GM21825 (cell line): ENCODE measurements at regions not wholly inside any gene's neighbourhood (a gene's known extent, or its start where the extent isn't known, plus 50 kb on each side); places are given as distances from the start of the nearest gene placed in this dataset.

Source experiments
- ATAC-seq: cut with Tn5 transposase; IDR thresholded peaks from one replicate; pipeline ENCODE4 v1.9.1; 2021; ENCODE audit warnings: mild to moderate bottlenecking, moderate library complexity; ENCODE audit not compliant: unreplicated experiment

GRCh38 chr11:32531528-32531927, 52.1 kb upstream of the EIF3M start:
- no peak for ATAC-seq

- peak; percentile 99 for ATAC-seq
These were observed 53.5 kb upstream of the EIF3M start for GRCh38 chr11:32529994-32530588.

DNA sequence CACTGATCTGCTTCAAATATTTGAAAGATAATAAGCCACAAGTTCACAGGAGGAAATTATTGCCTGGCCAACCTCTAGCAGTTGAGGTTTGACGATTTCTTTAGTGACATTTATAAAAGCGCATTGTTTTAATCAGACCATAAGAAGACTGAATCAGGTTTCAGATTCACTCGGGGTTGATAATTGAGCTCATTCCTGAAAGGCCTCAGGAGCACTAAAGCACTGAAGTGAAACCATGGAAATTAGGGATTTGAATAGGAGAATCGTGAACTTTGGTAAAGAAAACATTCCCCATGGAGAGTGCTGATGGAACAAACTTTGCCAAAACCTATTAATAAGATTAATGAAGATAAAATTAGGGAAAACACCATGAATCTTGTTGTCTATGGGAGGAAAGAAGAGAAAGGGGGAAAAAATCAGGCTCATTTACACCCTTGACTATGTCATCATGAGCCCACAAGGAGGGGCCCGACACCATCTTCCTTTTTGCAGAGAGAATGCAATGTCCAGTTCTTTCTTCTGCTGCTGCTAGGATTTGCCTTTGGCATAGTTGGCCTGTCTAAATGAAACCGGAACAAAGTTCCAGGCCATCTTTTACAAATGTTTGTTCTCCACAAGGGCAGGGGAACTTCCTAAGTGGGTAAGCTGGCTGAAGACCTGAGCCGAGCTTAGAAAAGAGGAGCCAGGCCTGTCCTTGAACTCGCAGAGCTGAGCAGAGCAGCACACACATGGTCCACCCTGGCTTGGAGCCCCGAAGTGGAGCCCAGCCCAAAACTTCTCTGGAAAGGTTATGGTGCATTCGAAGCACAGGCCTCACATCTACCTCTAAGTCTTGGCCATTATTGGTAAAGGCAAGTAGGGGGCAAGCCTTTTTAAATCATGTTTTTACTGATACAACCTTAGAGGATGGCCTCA, 56.1 kb upstream of the EIF3M start:
- ATAC-seq: no peak

DNA sequence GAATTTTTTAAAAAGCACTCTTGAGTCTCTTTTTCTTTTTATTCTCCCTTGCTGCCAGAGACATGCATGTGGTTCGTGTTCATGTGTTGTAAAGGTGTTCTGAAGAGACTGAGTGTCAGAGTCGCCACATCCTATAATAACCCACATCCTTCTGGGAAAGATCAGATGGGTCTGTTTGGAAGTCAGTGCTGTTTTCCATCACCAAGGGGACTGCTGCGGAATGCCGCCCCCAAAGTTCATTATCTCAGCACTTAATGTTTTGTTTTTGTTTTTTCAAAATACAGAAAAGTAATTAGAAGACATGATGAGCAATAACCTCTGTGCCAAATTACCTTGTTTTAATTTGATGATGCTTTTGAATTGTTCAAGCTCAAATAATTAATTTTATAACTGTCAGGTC, 56.9 kb upstream of the EIF3M start:
- no peak for ATAC-seq

DNA sequence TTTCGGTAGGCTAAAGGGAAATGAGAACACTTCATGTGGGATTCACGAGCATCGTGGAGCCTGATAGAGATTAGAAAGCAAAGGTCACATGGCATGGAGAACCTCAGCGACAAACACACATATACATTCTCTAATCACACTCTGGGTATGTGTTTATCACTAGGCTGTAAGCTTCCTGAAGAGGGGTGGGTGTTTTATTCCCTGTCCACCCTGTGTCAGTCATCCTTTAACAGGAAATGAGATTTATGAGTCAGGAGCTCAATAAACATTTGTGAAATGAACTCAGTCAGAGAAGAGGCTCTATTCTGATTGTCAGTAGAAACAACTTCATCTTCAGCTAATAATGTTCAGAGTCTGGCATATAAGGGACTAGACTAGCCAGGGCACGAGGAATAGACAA, 71.7 kb upstream of the EIF3M start:
- no peak for ATAC-seq

DNA sequence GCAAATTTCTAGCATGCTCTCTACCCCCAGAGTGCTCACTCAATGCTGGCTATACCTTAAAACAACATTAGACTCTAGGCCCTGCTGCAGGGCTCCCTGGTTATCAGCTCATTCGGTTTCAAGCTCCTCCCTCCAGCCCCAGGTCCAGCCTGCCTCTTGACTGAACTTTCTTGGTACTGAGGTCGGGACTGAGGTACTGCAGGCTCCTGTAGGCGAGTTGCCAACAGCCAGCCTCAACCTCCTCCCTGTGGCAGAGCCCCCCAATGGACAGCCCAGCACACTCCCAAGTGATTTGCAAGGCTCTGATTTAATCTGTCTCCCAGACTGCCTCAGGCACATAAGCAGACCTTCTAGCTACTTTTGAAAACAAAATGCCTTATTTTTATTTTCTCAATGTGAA, 73.6 kb upstream of the EIF3M start:
- ATAC-seq: no peak

- no peak for ATAC-seq
These were observed 73.4 kb upstream of the WT1 start for GRCh38 chr11:32508780-32509179.

GRCh38 chr11:32500001-32500400, 64.7 kb upstream of the WT1 start:
- no peak for ATAC-seq

- no peak for ATAC-seq
These were observed 62.6 kb upstream of the WT1 start for GRCh38 chr11:32497951-32498350.

- ATAC-seq: no peak
These were observed 59.3 kb upstream of the WT1 start for GRCh38 chr11:32494629-32495028.

DNA sequence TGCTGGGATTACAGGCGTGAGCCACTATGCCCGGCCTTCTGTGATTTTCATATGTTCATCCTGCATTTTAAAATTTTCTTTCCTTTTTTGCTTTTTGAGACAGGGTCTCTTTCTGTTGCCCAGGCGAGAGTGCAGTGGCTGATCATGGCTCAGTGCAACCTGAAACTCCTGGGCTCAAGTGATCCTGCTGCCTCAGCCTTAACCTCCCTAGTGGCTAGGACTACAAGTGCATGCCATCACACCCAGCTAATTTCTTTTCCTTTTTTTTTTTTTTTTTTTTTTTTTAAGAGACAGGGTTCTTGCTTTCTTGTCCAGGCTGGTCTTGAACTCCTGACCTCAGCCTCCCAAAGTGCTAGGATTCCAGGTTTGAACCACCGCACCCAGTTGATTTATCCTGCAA, 54.1 kb upstream of the WT1 start:
- no peak for ATAC-seq

DNA sequence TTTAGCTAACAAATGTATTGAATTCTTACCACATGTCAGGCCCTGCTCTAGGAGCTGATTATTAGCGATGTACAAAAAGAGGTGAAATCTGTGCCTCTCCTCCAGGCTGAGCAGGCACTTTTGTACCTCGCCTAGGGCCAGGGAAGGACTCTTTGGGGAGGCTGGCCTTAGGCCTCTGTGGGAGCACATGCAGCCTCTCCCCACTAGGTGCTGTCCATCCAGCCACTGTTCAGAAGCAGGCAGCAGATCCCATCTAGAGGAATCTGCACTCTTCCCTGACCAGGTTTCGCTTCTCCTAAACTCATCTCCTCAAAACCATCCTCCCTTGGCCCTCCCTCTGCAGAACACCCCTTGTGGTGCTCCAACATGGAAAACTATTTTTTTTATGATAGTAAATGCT, 51.9 kb upstream of the WT1 start:
- ATAC-seq: no peak

DNA sequence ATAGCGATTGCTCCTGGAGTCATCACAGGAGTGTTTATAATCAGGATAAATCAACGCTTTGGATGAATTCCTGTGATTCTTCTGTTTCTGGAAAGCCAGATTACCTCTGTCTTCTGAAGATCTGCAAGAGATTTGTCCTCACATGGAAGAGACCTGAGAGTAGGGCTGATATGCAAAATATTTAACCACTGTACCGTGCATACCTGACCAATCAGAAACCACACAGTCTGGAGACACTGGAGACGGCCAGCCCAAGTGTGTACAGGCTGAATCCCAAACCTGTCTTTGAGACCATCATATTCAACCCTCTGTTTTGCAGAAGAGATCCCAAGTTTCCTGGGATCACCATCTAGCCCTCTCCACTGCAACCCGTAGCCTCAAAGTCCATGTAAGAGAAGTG, 50.4 kb upstream of the WT1 start:
- no peak for ATAC-seq
